GM23248 (cell line): ENCODE measurements at regions not wholly inside any gene's neighbourhood (a gene's known extent, or its start where the extent isn't known, plus 50 kb on each side); places are given as distances from the start of the nearest gene placed in this dataset.

Experiments used
- DNase-seq: peaks from one replicate; pipeline ENCODE4 v3.0.0-alpha.2; 2015
- H2AFZ ChIP-seq: fragments of 200-600 bp; sonication (generic); 2 replicates; pipeline ENCODE4 v1.6.1; 2016; ENCODE audit warnings: antibody characterized with exemption
- H3F3A ChIP-seq: fragments of 200-600 bp; sonication (generic); 2 replicates; pipeline ENCODE4 v1.6.1; 2016; ENCODE audit warnings: mild to moderate bottlenecking, antibody characterized with exemption, mixed run types; ENCODE audit not compliant: insufficient read depth
- H3K27ac ChIP-seq: fragments of 200-600 bp; sonication (generic); 2 replicates; pipeline ENCODE4 v1.5.1; 2016; ENCODE audit warnings: mild to moderate bottlenecking
- H3K27me3 ChIP-seq: fragments of 200-600 bp; sonication (generic); replicated peaks from 2 replicates; pipeline ENCODE4 v1.6.1; 2016; ENCODE audit warnings: mild to moderate bottlenecking; ENCODE audit not compliant: insufficient read depth
- H3K36me3 ChIP-seq: fragments of 200-600 bp; sonication (generic); 2 replicates; pipeline ENCODE4 v1.6.1; 2016; ENCODE audit warnings: low read depth, mild to moderate bottlenecking
- H3K4me1 ChIP-seq: fragments of 200-600 bp; sonication (generic); 2 replicates; pipeline ENCODE4 v1.6.1; 2016; ENCODE audit warnings: mild to moderate bottlenecking; ENCODE audit not compliant: insufficient read depth
- H3K4me2 ChIP-seq: fragments of 200-600 bp; sonication (generic); one replicate; pipeline ENCODE4 v1.6.1; 2016; ENCODE audit warnings: mild to moderate bottlenecking; ENCODE audit not compliant: unreplicated experiment
- H3K4me3 ChIP-seq: fragments of 200-600 bp; sonication (generic); 2 replicates; pipeline ENCODE4 v1.5.1; 2016; ENCODE audit warnings: mild to moderate bottlenecking
- H3K79me2 ChIP-seq: fragments of 200-600 bp; sonication (generic); 2 replicates; pipeline ENCODE4 v1.6.1; 2016; ENCODE audit warnings: mild to moderate bottlenecking; ENCODE audit not compliant: insufficient read depth
- H3K9ac ChIP-seq: fragments of 200-600 bp; sonication (generic); 2 replicates; pipeline ENCODE4 v1.6.1; 2016; ENCODE audit warnings: mild to moderate bottlenecking
- H3K9me2 ChIP-seq: fragments of 200-600 bp; sonication (generic); 2 replicates; pipeline ENCODE4 v1.6.1; 2016; ENCODE audit warnings: mixed run types, mild to moderate bottlenecking, moderate library complexity; ENCODE audit not compliant: insufficient read depth
- H3K9me3 ChIP-seq: fragments of 200-600 bp; sonication (generic); one replicate; pipeline ENCODE4 v1.6.1; 2017; ENCODE audit warnings: low read depth
- H4K20me1 ChIP-seq: fragments of 200-600 bp; sonication (generic); 2 replicates; pipeline ENCODE4 v1.6.0; 2016; ENCODE audit not compliant: insufficient read depth
- EZH2 ChIP-seq: fragments of 200-600 bp; sonication (generic); IDR thresholded peaks from 2 replicates; pipeline ENCODE4 v1.6.1; 2018; ENCODE audit warnings: antibody characterized with exemption, mild to moderate bottlenecking; ENCODE audit not compliant: insufficient read depth, poor library complexity, severe bottlenecking
- EZH2phosphoT487 ChIP-seq: fragments of 200-600 bp; sonication (generic); IDR thresholded peaks from 2 replicates; pipeline ENCODE4 v1.6.1; 2018; ENCODE audit warnings: antibody characterized with exemption, moderate library complexity, mild to moderate bottlenecking, low read depth; ENCODE audit not compliant: insufficient read depth
- WGBS, 2 experiments: methylation state at CpG; one replicate each; pipeline ENCODE4 v1.1.6; 2015 to 2017; ENCODE audit warnings: low lambda C conversion rate in 2 of 2, low coverage in 1 of 2; ENCODE audit errors: missing lambda C conversion rate in 2 of 2; 5-methylcytosine and 5-hydroxymethylcytosine counted together
- in situ Hi-C: fragments of 300-500 bp; cut with MboI; formaldehyde crosslinking; loops from 2 replicates; pipeline ENCODE4 v1.15.0; 2020

GRCh38 chr10:78821052-78821451 lies 247.7 kb upstream of the ZMIZ1 start:
- TF ChIP-seq EZH2phosphoT487 (no peak), EZH2 (no peak)

DNA sequence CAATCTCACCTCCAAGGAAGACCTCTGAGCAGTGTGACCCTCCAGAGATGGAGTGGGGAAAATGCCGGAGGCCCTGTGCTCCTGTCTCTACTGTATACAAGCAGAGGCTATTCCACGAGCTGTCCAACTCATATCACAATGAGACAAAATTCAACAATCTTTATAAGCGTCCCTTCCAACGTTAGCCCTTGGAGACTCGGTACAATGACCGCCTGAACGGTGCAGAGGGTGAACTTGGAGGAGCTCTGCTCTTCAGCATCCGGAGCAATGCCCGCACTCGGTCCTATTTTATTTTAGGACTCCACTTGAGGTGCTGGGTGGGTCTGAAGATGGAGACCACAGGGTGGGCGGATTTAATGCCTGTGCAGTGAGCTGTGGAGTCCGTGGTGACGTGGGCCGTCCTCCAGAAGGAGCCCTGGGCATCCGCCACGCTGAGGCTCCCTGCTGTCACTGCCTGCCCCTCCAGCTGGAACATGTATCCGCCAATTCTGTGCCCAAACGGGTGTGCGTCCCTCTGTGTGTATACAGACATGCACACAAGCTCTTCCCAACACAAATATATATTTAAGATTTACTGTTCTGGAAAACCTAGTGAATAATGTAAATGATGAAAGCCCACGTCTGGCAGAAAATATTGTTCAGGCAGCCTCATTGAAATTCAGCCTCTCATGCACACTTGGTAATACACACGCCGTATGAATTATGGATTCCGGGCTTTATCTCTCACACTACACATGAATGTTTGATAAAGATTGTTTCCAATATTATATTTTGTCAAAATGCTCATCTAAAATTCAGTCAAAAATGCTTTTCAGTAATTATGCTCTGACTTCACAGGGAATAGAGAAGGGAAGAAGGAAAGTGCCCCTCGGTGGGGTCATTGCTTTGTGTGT lies 239.9 kb upstream of the ZMIZ1 start:
- Histone ChIP-seq H3K27ac (peak overlapping the region; percentile 59; the same call in 1 of the 2 replicates), H3F3A (peaks cover 6% of the 10 kb centered on the region; the same call in 1 of the 2 replicates), H3K4me1 (peaks cover 20% of the 10 kb centered on the region), H2AFZ (no peak overlapping the region), H3K4me2 (peak overlapping the region; percentile 4), H3K9me3 (no peaks in the 10 kb centered on the region), H3K4me3 (no peak overlapping the region), H4K20me1 (no peaks in the 10 kb centered on the region), H3K27me3 (no peaks in the 10 kb centered on the region), H3K79me2 (no peaks in the 10 kb centered on the region), H3K9ac (no peak overlapping the region), H3K36me3 (no peaks in the 10 kb centered on the region), H3K9me2 (no peaks in the 10 kb centered on the region)
- in situ Hi-C loops = no loop called here
- no peak for DNase-seq
- 93% methylated on average over 24 of the region's 24 CpGs for WGBS, 2 experiments
- TF ChIP-seq EZH2 (no peak), EZH2phosphoT487 (no peak)

More at GRCh38 chr10:78821052-78821451, 247.7 kb upstream of the ZMIZ1 start:
- no peak overlapping the region for H3K27ac ChIP-seq
- H3K4me2 ChIP-seq = no peak overlapping the region
- H3K4me3 ChIP-seq = no peak overlapping the region
- no peak overlapping the region for H3K9ac ChIP-seq
- H3K9me3 ChIP-seq = no peaks in the 10 kb centered on the region
- H3K36me3 ChIP-seq = no peaks in the 10 kb centered on the region
- WGBS, 2 experiments = 76 to 84% methylated on average over 4 of the region's 4 CpGs
- no peak for DNase-seq
- no peak overlapping the region for H2AFZ ChIP-seq
- no peaks in the 10 kb centered on the region for H3K79me2 ChIP-seq
- no peaks in the 10 kb centered on the region for H4K20me1 ChIP-seq
- no peaks in the 10 kb centered on the region for H3K9me2 ChIP-seq
- no peaks in the 10 kb centered on the region for H3F3A ChIP-seq
- H3K4me1 ChIP-seq = no peaks in the 10 kb centered on the region
- in situ Hi-C loops = no loop called here
- H3K27me3 ChIP-seq = no peaks in the 10 kb centered on the region

- Histone ChIP-seq H2AFZ (no peak overlapping the region), H3K9ac (0 out of 2 replicates have a peak overlapping the region, but pooled peaks have one; percentile 42), H3K4me2 (no peak overlapping the region)
These were observed 239.2 kb upstream of the ZMIZ1 start for GRCh38 chr10:78829565-78829964.

GRCh38 chr10:78830062-78830975 lies 238.4 kb upstream of the ZMIZ1 start:
- no peaks in the 10 kb centered on the region for H3K9me2 ChIP-seq
- H3K27me3 ChIP-seq = no peaks in the 10 kb centered on the region
- H3F3A ChIP-seq = peaks cover 6% of the 10 kb centered on the region; the same call in 1 of the 2 replicates
- H3K4me2 ChIP-seq = peak overlapping the region; percentile 29
- TF ChIP-seq EZH2phosphoT487 = no peak
- no peak for TF ChIP-seq EZH2
- H3K9me3 ChIP-seq = no peaks in the 10 kb centered on the region
- no peak overlapping the region for H3K4me3 ChIP-seq
- no peaks in the 10 kb centered on the region for H3K79me2 ChIP-seq
- H4K20me1 ChIP-seq = no peaks in the 10 kb centered on the region
- peaks cover 20% of the 10 kb centered on the region for H3K4me1 ChIP-seq
- 0 out of 2 replicates have a peak overlapping the region, but pooled peaks have one; percentile 42 for H3K9ac ChIP-seq
- in situ Hi-C loops = no loop called here
- no peaks in the 10 kb centered on the region for H3K36me3 ChIP-seq
- 42 to 43% methylated on average over 7 of the region's 7 CpGs for WGBS, 2 experiments
- H2AFZ ChIP-seq = peak overlapping the region; percentile 18; the same call in 1 of the 2 replicates
- peak; percentile 82 for DNase-seq
- peak overlapping the region; percentile 59 for H3K27ac ChIP-seq

More at GRCh38 chr10:78829565-78829964, 239.2 kb upstream of the ZMIZ1 start:
- peak; percentile 82 for DNase-seq
- H3K9me2 ChIP-seq = no peaks in the 10 kb centered on the region
- H3K79me2 ChIP-seq = no peaks in the 10 kb centered on the region
- 39% methylated on average over 9 of the region's 9 CpGs for WGBS, 2 experiments
- no peaks in the 10 kb centered on the region for H3K36me3 ChIP-seq
- H3K4me1 ChIP-seq = peaks cover 20% of the 10 kb centered on the region
- TF ChIP-seq EZH2 = no peak
- no peak for TF ChIP-seq EZH2phosphoT487
- peak overlapping the region; percentile 59 for H3K27ac ChIP-seq
- H3K9me3 ChIP-seq = no peaks in the 10 kb centered on the region
- H3K27me3 ChIP-seq = no peaks in the 10 kb centered on the region
- no peak overlapping the region for H3K4me3 ChIP-seq
- peaks cover 6% of the 10 kb centered on the region; the same call in 1 of the 2 replicates for H3F3A ChIP-seq
- no peaks in the 10 kb centered on the region for H4K20me1 ChIP-seq
- in situ Hi-C loops = no loop called here
